ENCODE measurements at regions not wholly inside any gene's neighbourhood (a gene's known extent, or its start where the extent isn't known, plus 50 kb on each side); places are given as distances from the start of the nearest gene placed in this dataset.

DNA sequence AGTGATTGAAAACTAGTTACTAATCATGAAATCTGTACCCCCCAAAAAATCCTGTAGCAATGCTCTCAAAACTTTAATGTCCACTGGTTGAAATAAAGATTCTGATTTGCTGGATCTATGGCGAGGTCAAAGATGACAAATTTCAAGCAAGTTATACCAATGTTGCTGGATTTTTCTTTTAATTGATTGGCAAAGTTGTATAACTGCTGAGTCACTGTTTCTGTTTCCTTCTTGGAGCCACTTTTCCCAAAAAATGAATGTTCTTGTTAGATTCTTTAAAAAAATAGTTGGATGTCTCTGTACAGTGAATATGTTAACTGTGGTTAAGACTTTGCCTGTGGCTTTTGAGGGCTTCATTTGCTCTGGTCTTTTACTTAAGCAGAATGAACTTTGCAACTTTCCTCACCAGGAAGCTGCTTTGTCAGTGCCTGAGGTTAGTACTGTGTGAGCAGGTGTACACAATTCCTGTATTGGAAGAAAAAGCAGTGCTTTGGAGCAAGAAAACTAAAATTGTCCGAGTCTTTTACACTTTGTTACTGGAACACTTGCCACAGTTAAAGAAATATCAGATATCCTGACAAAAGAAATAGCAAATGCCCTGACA lies 1211.9 kb downstream of the MRPL39 start:
- no peak for DNase-seq (ENCODE audit: low read depth, low spot score)

DNA sequence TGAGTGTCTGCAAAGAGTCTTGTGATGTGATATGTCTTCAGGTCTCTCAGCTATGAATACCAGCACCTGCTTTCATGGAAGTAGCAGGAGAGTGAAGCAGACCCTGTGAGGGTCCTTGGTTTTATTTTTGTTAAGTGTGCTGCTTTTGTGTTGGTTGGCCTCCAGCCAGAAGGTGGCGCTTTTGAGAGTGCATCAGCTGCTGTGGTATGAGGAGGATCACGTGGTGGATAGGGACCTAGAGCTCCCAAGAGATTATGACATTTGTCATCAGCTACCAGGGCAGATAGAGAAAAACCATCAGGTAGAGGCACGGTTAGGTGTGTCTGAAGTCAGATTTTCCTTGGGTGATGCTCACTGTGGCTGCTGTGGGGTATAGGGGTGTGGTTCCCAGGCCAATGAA lies 1232.1 kb downstream of the MRPL39 start:
- DNase-seq (ENCODE audit: low read depth, low spot score): no peak

DNA sequence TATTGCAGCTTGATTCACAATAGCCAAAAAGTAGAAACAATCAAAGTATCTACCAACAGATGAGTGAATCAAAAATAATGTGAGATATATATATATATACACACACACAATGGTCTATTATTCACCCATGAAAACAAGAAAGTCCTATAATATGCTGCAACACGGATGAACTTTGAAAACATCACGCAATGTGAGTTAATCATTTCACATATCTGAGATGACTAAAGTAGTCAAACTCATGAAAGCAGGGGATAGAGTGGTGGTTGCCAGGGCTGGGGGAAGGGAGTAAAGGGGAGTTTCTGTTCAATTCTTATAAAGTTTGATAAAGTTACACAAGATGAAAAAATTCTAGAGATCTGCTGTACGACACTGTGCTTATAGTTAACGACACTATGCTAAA lies 1234.8 kb downstream of the MRPL39 start:
- no peak for DNase-seq (ENCODE audit: low read depth, low spot score)

DNA sequence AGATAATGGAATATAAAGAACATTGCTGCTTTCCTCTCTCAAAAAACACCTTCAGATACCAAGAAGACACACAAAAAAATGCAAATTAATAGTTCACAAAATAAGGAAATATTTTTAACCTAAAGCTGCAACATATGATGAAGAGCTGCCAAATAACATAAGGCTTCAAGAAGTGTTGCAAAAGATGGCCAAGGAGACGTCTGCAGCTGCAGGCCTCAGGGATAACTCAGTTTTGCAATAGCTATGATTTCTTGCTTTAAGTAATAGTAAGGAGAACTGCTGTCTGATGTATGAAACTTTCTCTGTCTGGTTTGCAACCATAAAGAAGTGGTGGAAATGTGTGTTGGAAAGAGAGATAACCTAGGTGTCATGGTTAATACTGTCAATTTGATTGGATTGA lies 1237.5 kb downstream of the MRPL39 start:
- no peak for DNase-seq (ENCODE audit: low read depth, low spot score)

DNA sequence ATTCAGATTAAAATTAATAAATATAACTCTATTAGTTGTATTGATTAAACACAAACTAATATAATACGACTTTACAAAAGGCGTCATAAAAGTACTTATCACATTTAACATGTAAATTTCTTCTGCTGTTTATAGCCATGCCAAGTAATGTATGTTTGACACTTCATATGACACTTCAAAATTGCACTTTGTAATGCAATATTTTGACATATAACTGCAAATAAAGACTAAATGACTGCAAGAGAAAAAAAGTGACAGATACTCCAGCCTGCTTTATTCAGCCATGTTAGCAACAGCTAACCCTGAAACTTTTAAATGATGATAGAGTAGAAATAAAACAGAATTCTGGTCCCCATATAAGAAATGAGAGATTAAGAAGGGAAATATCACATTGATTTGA lies 1238.0 kb downstream of the MRPL39 start:
- DNase-seq (ENCODE audit: low read depth, low spot score): no peak

DNA sequence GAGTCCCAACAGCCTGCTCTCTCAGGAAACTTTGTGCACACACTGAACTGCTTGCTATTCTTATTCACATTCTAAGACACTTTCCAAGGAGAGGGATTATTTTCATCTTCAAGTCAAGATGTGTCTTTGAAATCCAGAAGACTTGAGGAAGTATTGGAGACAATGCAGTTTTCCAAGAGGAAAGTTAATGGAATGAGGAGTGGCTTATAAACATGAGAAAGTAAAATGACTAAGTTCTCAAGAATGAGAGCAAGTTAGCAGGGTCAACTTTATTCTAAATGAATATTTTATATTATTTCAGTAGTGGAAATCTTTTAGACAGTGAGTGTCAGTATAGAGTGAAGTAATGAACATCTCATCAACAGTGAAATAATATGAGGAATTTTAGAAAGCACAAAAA lies 1239.3 kb downstream of the MRPL39 start:
- DNase-seq (ENCODE audit: low read depth, low spot score): no peak

DNA sequence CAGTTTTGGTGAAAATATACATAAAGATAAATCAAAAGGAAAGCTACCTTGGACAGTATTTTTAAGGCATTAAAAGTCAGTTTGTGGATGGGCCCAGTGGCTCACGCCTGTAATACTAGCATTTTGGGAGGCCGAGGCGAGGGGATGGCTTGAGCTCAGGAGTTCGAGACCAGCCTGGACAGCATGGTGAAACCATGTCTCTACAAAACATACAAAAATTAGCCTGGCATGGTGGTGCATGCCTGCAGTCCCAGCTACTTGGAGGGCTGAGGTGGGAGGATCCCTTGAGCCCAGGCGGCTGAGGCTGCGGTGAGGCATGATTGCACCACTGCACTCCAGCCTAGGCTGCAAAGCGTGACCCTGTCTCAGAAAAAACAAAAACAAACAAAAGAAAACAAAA lies 1253.8 kb downstream of the MRPL39 start:
- no peak for DNase-seq (ENCODE audit: low read depth, low spot score)

DNA sequence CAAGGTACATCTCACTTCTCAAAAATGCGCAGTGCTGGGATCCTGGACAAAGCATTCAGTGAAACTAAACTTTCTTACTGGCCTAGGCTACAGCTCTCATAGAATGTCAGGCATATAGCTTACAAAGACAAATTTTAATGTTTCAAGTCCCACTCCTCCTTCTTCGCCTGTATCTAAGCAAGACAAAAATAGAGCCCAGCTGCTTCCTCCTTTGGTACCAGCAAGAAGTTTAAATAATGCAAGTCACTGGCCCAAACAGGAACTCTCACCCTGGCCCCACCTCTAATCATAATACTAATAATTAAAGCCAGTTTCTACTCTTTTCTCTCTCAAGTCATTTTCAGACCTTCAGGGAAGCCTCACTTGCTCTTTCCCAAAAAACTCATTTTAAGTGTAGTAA lies 1267.9 kb downstream of the MRPL39 start:
- DNase-seq (ENCODE audit: low read depth, low spot score): no peak

DNA sequence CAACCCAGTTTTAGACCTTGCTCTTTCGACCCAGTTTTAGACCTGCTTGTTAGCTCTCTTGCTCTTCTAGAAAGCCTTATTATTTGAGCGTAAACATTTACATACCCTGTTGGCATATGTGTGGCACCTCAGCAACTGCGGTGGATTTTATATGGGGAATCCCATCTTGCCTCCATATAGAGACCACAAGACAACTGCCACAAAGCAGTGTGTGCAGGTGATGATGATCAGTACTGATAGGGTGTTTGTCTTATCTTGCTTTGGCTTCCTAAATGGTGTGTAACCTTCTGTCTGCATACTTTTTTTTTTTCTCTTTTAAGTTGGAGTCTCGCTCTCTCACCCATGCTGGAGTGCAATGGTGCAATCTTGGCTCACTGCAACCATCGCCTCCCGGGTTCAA lies 1270.8 kb downstream of the MRPL39 start:
- DNase-seq (ENCODE audit: low read depth, low spot score): no peak

DNA sequence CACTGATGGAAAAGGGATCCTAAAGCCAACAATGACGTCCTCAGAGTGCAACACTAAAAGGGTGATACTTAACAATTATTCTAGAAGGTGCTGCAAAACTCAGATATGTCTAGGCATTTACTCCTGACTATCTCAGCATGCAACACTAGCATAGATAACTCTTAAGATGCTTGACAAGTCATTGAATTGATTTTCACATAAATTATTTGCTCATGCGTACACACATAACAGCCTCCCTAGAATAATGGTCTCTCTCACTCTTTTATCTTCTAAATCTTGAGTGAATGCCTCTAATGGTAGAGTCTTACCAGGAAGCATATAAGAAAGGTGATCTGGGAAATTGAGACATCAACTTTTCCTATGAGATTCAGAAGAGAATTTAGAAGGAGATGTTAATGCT lies 1283.7 kb downstream of the MRPL39 start:
- DNase-seq (ENCODE audit: low read depth, low spot score): no peak

DNA sequence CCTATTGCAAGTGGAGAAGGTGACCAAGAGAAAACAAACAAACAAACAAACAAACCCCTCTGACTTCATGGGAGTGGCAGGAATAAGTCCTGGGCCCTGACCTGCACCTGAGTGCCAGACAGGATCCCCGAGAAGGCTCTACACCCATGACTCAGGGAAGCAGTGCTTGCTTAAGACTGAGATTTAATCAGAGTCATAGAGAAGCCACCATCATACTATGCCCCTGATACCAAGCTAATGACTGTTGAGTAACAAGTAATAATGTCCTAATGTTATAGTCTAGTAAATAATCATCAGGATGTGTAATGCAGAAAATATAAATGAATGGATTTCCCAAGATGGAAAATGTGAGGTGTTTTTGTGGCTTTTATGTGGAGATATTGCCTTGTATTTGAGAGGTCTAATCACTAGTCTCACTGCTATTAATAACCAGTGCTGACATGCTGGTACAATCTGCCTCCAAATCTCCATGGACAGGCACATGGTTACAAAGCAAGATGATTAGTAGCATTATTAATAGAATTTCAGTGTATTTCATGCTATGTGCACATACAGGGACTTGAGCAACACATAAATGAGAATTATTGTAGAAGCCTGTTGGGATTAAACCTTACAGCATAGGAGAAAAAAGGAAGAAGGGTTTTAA lies 1290.9 kb downstream of the MRPL39 start:
- DNase-seq (ENCODE audit: low read depth, low spot score): no peak

DNA sequence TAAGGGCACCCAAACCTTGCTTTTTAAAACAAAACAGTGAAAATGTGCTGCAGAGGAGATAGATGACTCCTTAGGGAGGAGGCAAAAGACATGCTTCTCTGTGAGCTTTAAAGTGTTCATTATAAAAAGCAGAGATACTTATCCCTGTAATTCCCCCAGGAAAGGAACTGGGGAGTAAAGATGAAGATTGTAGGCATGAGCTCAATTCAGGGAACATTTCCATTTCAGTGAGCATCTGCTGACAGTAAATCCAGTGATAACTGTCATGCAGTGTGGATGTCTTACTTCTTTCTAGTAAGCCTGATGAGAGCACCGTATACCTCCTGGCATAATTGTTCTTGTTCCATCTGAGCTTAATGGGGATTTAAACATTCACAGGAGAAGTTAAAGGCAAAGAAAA lies 1296.5 kb downstream of the MRPL39 start:
- no peak for DNase-seq (ENCODE audit: low read depth, low spot score)

DNA sequence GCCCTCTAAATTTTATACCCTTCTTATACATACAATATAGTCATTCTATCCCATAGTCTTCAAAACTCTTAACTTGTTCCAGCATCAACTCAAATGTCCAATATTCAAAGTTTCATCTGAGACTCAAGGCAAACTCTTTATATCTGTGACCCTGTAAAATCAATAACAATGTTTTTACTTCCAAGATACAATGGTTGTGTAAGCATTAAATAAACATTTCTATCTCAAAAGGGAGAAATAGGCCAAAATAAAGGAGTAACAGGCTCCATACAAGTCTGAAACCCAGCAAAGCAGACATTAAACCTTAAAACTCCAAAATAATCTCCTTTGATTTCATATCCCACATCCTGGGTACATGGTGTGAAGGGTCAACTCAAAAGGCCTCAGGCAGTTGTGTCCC lies 1299.1 kb downstream of the MRPL39 start:
- DNase-seq (ENCODE audit: low read depth, low spot score): no peak

DNA sequence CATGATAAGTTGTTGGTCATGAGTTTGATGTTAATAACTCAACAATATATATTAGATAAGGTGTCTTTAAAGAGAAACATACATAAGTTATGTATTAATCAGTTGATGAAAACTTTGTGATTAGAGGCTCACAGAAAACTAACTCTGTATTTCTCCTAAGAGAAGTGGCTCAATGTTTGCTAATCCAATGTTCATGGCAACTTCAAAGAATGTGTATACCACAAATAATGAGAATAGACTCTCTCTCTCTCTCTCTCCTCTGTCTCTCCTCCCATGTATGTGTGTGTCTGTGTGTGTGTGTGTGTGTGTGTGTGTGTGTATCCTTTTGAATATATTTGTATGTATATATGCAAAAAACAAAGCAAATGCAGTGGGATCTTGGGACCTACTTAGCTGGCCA lies 1304.9 kb downstream of the MRPL39 start:
- no peak for DNase-seq (ENCODE audit: low read depth, low spot score)

DNA sequence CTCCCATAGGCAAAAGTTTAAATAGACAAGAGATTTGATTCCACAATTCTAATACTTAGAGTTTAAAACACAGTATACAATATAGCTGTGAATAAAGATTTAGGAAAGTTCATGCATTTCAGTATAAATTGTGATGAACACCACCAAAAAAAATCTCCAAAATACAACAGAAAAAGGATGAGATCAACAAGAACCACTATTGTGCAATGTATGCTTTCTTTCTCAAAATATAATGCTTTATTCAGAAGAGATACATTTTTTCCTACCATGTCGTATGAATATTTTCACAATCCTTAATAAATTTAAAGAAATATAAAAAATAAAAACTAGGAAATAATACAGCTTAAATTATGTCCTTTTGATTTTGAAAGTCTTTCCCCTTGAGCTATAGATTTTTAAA lies 1309.2 kb downstream of the MRPL39 start:
- DNase-seq (ENCODE audit: low read depth, low spot score): no peak

DNA sequence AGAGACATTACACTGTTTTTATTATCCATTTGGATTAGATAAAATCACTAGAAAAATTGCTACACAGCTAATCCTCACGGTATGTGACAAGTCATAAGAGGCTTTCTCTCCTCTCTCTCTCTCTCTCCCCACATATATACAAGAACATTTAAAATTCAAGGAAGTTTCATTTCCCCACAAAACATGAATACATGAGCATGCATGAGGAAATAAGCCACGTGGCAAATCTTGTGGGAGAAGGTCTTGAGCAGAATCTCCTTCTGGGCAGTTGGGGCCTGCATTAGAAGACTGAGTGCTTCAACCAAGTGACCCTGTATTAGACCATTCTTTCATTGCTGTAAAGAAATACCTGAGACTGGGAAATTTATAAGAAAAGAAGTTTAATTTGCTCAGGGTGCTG lies 1313.1 kb downstream of the MRPL39 start:
- no peak for DNase-seq (ENCODE audit: low read depth, low spot score)

DNA sequence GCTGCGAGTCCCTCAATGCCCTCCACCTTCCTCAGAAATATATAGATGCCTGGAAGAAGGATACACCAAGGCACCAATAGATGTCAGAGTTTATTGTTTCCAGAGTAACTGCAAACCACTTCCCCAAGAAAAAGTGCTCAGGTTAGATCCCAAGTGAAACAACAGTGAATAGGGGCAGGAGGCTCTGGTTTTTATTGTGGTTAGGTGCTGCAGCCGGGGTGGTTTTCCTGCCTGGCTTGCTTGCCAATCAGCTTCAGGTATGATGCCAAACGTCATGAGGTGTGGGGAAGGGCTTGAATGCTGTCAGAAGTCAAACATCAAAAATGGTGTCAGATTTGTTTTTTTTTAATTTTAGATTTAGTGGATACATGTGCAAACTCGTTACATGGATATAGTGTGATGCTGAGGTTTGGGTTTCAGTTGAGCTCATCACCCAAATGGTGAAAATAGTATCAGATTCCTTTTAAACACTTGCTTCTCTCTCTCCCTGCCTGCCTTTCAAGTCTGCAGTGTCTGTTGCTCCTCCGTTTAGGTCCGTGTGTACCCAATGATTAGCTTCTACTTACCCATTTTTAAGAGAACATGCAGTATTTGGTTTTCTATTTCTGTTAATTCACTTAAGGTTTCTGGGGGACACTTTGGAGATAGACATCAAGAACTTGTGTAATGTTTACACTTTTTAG lies 1317.0 kb downstream of the MRPL39 start:
- no peak for DNase-seq (ENCODE audit: low read depth, low spot score)

DNA sequence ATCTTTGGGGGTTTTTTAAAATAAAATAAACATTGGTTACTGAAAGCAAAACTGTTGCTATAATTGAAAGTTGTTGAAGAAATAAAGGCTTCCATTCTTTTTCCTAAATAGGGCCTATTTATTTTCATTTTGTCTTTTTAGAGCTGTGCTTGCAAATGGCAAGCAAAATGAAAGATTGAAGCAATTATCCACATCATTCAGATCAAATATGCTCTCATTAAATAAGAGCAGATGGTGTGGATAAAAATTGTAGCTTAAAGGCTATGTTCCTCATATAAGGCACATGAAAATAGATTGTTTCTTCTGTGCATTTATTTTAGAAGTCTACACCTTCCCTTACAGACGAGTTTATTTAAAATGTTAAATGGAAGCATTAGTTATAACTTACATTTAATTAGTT lies 1317.7 kb downstream of the MRPL39 start:
- DNase-seq (ENCODE audit: low read depth, low spot score): no peak

DNA sequence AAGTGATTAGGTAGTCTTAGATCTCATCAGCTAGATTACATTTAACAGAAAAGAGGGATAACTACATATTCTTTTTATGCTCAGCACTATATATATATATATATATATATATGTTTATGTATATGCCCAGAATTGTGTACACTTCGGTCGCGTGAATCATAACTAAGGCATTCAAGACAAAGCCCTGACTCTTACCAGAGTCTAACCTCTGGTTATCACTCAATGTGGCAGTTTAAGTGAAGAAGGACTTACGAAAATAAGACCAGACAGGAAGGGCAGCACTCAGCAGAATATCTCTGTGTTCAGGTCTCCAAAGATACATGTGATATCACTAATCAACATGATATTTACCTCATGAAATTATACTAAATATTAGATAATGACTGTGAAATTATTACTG lies 1326.7 kb downstream of the MRPL39 start:
- no peak for DNase-seq (ENCODE audit: low read depth, low spot score)

DNA sequence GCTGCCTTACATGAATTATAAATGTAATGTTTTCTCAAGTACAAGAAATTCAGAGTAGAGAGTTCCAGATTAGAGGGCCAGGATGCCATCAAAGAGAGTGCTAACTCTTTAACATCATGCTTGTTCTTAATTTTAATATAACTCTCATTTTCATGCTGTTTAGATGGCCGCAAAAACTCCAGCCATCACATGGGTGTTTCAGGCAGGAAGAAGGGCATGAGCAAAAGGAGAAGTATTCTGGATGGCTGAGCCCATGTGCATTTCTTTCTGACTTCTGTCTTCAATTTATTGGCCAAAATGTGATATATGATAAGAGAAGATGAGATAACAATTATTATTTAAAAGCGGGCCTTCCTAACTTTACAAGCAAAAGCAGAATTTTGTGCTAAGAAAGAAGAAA lies 1328.6 kb downstream of the MRPL39 start:
- no peak for DNase-seq (ENCODE audit: low read depth, low spot score)

DNA sequence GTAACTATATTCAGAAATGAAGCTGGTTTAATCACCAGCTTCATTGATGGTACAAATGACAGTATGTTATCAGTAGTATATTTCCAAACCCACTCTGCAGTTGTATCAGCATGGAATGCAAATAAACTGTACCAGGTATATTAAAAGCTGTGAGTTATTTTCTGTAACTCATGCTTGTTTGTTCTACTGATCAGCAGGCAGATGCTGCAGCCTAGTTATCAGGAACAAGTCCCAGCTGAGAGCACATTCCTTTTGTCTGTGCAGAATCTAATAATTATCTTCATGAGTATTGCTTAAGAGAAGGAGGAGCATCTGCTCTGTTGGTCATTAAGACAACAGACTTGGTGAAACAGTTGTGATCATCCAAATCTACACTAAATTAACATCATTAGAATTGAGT lies 1331.1 kb downstream of the MRPL39 start:
- no peak for DNase-seq (ENCODE audit: low read depth, low spot score)

DNA sequence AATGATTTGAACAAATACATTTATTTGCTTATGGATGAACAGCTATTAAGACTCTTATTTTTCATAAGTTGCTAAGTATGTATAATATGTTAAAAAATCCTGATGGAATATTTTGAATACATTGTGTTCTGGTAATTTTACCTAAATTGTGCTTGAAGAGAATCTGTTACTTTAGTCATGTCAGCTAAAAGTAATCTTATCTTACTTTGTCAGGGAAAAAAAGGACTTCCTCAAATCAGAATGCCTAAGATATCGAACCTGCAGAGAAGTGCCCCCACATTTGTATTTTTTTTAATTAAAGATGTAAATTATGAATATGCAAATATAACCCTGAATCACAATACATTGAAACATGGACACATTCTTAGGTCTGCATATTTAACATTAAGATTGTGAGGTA lies 1331.7 kb downstream of the MRPL39 start:
- DNase-seq (ENCODE audit: low read depth, low spot score): no peak

DNA sequence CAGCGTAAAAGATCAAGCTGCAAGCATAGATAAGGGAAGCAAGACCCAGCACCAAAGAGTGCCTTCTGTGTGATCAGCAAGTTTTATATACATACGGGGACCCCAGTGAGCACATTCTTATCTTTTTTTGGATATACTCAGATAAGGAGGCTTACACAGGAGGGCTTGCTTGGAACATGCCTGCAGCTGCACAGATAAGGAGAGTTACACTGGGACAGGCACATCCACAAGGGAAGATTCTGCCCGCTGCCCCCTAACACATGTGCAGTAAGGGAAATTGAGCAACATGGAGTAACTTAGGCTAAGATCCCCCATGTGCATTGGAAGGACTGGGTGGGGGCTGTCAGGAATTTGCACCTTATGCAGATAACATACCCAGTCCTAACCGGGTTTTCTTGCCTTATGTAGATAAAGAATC lies 1334.8 kb downstream of the MRPL39 start:
- no peak for DNase-seq (ENCODE audit: low read depth, low spot score)

Measured in activated CD4-positive, CD25-positive, alpha-beta regulatory T cell treated with anti-CD3 and anti-CD28 coated beads, Interleukin-2, amount 50 U/mL, for 16 hours (primary cell).